ENCODE measurements at regions not wholly inside any gene's neighbourhood (a gene's known extent, or its start where the extent isn't known, plus 50 kb on each side); places are given as distances from the start of the nearest gene placed in this dataset.

GRCh38 chr5:54882841-54883240 is 102.6 kb downstream of the ESM1 start:
- Histone ChIP-seq H3K9me3 (no peaks in the 10 kb centered on the region), H3K27ac (no peak overlapping the region), H3K4me1 (peaks cover 0 to 9% (median 0%) of the 10 kb centered on the region in 4 donors), H3K27me3 (peaks cover 0 to 13% of the 10 kb centered on the region in 2 donors), H3K4me3 (no peak overlapping the region), H3K36me3 (no peaks in the 10 kb centered on the region)
- intact Hi-C loops (cut with DNase I) = no loop called here
- no peak for DNase-seq
- no peak for ATAC-seq
- whole genome bisulfite sequencing (ENCODE audit: insufficient coverage, low coverage, low lambda C conversion rate, missing lambda C conversion rate) = 74% methylated on average over 5 of the region's 8 CpGs
- TF ChIP-seq CTCF (IDR thresholded peaks at IDR 0.05) (no peak), POLR2A (IDR thresholded peaks at IDR 0.05) (no peak)

DNA sequence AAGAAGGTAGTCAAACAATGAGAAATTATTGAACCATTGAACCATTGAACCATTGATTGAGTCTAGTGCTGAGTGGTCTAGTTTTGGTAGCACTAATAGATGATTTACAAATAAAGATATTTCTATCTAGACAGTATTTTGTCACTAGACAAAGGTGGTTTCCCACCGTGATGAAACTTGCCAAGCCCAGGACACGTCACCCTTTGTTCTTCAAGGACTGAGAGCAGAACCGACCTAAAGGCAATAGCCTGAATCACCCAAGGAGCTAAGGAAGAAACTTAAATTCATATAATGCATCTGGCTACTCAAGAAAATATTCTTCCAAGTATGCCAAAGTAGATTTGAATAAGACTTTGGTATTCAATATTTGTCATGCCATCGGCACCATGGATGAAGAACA is 103.3 kb downstream of the ESM1 start:
- Histone ChIP-seq H3K4me3 (no peak overlapping the region), H3K9me3 (no peaks in the 10 kb centered on the region), H3K27ac (no peak overlapping the region), H3K36me3 (no peaks in the 10 kb centered on the region), H3K27me3 (peaks cover 0 to 13% of the 10 kb centered on the region in 2 donors), H3K4me1 (peaks cover 0 to 9% (median 0%) of the 10 kb centered on the region in 4 donors)
- TF ChIP-seq CTCF (IDR thresholded peaks at IDR 0.05) (no peak), POLR2A (IDR thresholded peaks at IDR 0.05) (no peak)
- DNase-seq (no peak), ATAC-seq (no peak)
- WGBS (ENCODE audit: insufficient coverage, low coverage, low lambda C conversion rate, missing lambda C conversion rate) = 75% methylated on average over 4 of the region's 4 CpGs
- intact Hi-C loops (cut with DNase I) = no loop called here

- no peak for ATAC-seq
- no peak for DNase-seq
- no peaks in the 10 kb centered on the region for H3K36me3 ChIP-seq
- TF ChIP-seq POLR2A (IDR thresholded peaks at IDR 0.05) (no peak), CTCF (IDR thresholded peaks at IDR 0.05) (no peak)
- no peak overlapping the region for H3K4me3 ChIP-seq
- no peaks in the 10 kb centered on the region for H3K9me3 ChIP-seq
- WGBS (ENCODE audit: insufficient coverage, low coverage, low lambda C conversion rate, missing lambda C conversion rate) = 57% methylated on average over 4 of the region's 5 CpGs
- H3K27ac ChIP-seq = no peak overlapping the region
- H3K4me1 ChIP-seq = peaks cover 0 to 9% (median 0%) of the 10 kb centered on the region in 4 donors
- intact Hi-C loops (cut with DNase I) = no loop called here
- H3K27me3 ChIP-seq = peaks cover 0 to 13% of the 10 kb centered on the region in 2 donors
Observed at GRCh38 chr5:54881286-54882005, 103.9 kb downstream of the ESM1 start.

GRCh38 chr5:54876976-54877375 is 108.4 kb downstream of the ESM1 start:
- no peaks in the 10 kb centered on the region for H3K36me3 ChIP-seq
- DNase-seq (no peak), ATAC-seq (no peak)
- H3K27me3 ChIP-seq = no peaks in the 10 kb centered on the region
- WGBS (ENCODE audit: insufficient coverage, low coverage, low lambda C conversion rate, missing lambda C conversion rate) = 90% methylated on average over 2 of the region's 2 CpGs
- H3K9me3 ChIP-seq = no peaks in the 10 kb centered on the region
- H3K4me1 ChIP-seq = no peaks in the 10 kb centered on the region
- H3K4me3 ChIP-seq = no peak overlapping the region
- no peak overlapping the region for H3K27ac ChIP-seq
- TF ChIP-seq POLR2A (IDR thresholded peaks at IDR 0.05) (no peak), CTCF (IDR thresholded peaks at IDR 0.05) (no peak)
- intact Hi-C loops (cut with DNase I) = no loop called here

Measured in right lobe of liver (tissue), 6 donors.